ENCODE measurements at regions not wholly inside any gene's neighbourhood (a gene's known extent, or its start where the extent isn't known, plus 50 kb on each side); places are given as distances from the start of the nearest gene placed in this dataset.

DNA sequence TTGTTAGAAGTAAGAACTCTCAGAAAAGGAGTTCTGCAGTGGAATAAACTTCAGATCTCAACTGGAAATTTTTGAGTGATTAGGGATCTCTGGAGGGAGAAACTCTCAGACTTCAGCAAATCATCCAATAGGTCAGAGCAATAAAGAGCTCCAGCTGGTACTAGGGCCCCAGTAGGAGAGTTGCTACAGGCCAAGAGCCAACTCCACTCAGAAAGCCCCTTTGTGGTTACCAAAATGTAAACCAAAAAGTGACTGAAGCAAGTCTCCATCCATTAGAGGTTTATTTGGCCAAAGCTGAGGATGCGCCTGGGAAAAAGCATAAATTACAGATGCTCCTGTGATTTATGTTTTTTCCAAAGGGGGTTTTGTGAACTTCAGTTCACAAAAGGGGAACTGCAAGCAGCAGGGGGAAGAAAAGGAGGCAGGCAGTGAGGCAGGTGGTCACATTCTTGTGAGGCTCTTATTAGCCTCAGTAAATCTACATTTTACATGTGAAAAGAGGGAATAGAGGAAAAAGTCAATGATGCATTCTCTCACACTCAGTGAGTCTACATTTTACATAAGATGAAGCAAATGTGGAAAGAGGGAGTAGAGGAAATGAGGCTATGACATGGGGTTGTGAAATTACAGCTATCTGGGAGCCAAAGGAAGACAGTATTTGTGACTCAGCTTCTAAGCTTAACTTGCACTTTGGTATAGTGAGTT, 92.4 kb upstream of the DAZL start:
- no peak for TF ChIP-seq POLR2AphosphoS5 (IDR thresholded peaks at IDR 0.05; ENCODE audit: low read depth, low read length)
- no peak for TF ChIP-seq TCF7L2 (IDR thresholded peaks at IDR 0.05; ENCODE audit: low read depth, low read length)
- Histone ChIP-seq H3K9me3 (ENCODE audit: control insufficient read depth, insufficient read depth, low read depth, low read length) (no peaks in the 10 kb centered on the region), H3K36me3 (ENCODE audit: control insufficient read depth, insufficient read depth, low read length) (no peaks in the 10 kb centered on the region), H3K27ac (ENCODE audit: low read length) (no peak overlapping the region), H3K4me1 (ENCODE audit: control insufficient read depth, insufficient read depth, low read length) (no peaks in the 10 kb centered on the region), H3K27me3 (ENCODE audit: control insufficient read depth, insufficient read depth, low read length) (no peaks in the 10 kb centered on the region; the same call in 1 of the 2 replicates), H3K4me3 (ENCODE audit: low read depth in 2 of 2, low read length in 2 of 2) (no peak overlapping the region)
- ChIA-PET POLR2A (no interaction called here), CTCF (no interaction called here)
- no peak for ATAC-seq
- intact Hi-C loops (cut with micrococcal nuclease; ENCODE audit: unreplicated experiment) (no loop called here), in situ Hi-C loops (cut with HindIII; ENCODE audit: low pct_unique_long_range_greater_than_20kb, low sequenced_read_pairs) (no loop called here)
- no TSS peak for BruUV-seq (replicated peaks)
- no peak for DNase-seq (ENCODE audit: low read depth, low spot score)

DNA sequence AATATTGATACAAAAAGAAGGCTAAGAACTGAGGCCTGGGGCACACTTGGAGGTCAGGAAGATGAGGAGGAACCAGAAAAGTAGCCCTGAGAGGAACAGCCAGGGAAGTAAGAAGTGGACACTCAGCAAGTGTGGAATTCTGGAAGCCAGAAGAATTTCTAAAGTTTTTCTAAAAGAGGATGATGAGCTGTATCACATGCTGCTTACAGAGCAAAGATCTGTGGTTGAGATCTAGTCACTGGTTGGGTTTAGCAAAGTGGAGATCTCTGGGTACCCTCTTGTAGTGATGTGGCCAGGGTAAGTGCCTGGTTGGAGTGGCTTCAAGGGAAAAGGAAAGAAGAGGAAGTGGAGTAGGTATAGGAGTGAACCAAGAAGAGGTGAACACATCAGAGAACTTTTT, 95.4 kb upstream of the DAZL start:
- TF ChIP-seq SIN3A (IDR thresholded peaks at IDR 0.05; ENCODE audit: borderline replicate concordance, insufficient read depth, low read depth, low read length) (no peak), TCF7L2 (IDR thresholded peaks at IDR 0.05; ENCODE audit: low read depth, low read length) (no peak), POLR2AphosphoS5 (IDR thresholded peaks at IDR 0.05; ENCODE audit: low read depth, low read length) (no peak)
- TF ChIP-seq, protein P1, sequence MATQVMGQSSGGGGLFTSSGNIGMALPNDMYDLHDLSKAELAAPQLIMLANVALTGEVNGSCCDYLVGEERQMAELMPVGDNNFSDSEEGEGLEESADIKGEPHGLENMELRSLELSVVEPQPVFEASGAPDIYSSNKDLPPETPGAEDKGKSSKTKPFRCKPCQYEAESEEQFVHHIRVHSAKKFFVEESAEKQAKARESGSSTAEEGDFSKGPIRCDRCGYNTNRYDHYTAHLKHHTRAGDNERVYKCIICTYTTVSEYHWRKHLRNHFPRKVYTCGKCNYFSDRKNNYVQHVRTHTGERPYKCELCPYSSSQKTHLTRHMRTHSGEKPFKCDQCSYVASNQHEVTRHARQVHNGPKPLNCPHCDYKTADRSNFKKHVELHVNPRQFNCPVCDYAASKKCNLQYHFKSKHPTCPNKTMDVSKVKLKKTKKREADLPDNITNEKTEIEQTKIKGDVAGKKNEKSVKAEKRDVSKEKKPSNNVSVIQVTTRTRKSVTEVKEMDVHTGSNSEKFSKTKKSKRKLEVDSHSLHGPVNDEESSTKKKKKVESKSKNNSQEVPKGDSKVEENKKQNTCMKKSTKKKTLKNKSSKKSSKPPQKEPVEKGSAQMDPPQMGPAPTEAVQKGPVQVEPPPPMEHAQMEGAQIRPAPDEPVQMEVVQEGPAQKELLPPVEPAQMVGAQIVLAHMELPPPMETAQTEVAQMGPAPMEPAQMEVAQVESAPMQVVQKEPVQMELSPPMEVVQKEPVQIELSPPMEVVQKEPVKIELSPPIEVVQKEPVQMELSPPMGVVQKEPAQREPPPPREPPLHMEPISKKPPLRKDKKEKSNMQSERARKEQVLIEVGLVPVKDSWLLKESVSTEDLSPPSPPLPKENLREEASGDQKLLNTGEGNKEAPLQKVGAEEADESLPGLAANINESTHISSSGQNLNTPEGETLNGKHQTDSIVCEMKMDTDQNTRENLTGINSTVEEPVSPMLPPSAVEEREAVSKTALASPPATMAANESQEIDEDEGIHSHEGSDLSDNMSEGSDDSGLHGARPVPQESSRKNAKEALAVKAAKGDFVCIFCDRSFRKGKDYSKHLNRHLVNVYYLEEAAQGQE (IDR thresholded peaks at IDR 0.05; ENCODE audit: insufficient read depth in 1 of 2, low read depth in 2 of 2, low read length in 1 of 2) = no peak
- TF ChIP-seq, protein P2, sequence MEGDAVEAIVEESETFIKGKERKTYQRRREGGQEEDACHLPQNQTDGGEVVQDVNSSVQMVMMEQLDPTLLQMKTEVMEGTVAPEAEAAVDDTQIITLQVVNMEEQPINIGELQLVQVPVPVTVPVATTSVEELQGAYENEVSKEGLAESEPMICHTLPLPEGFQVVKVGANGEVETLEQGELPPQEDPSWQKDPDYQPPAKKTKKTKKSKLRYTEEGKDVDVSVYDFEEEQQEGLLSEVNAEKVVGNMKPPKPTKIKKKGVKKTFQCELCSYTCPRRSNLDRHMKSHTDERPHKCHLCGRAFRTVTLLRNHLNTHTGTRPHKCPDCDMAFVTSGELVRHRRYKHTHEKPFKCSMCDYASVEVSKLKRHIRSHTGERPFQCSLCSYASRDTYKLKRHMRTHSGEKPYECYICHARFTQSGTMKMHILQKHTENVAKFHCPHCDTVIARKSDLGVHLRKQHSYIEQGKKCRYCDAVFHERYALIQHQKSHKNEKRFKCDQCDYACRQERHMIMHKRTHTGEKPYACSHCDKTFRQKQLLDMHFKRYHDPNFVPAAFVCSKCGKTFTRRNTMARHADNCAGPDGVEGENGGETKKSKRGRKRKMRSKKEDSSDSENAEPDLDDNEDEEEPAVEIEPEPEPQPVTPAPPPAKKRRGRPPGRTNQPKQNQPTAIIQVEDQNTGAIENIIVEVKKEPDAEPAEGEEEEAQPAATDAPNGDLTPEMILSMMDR (IDR thresholded peaks at IDR 0.05) = no peak
- H3K36me3 ChIP-seq (ENCODE audit: control insufficient read depth, insufficient read depth, low read length) = no peaks in the 10 kb centered on the region
- BruUV-seq (replicated peaks) = no TSS peak
- in situ Hi-C loops (cut with HindIII; ENCODE audit: low pct_unique_long_range_greater_than_20kb, low sequenced_read_pairs) = no loop called here
- no peak overlapping the region for H3K27ac ChIP-seq (ENCODE audit: low read length)
- POLR2A ChIA-PET = interaction anchor here (0.6 kb wide), 1 partner anchor 322 kb away, joined by 4 read pairs; no protein-coding TSS in a partner anchor
- no peak for DNase-seq (ENCODE audit: low read depth, low spot score)
- CTCF ChIA-PET = no interaction called here
- no peak for ATAC-seq
- intact Hi-C loops (cut with micrococcal nuclease; ENCODE audit: unreplicated experiment) = no loop called here
- H3K27me3 ChIP-seq (ENCODE audit: control insufficient read depth, insufficient read depth, low read length) = no peaks in the 10 kb centered on the region; the same call in 1 of the 2 replicates
- H3K9me3 ChIP-seq (ENCODE audit: control insufficient read depth, insufficient read depth, low read depth, low read length) = no peaks in the 10 kb centered on the region
- H3K4me1 ChIP-seq (ENCODE audit: control insufficient read depth, insufficient read depth, low read length) = no peaks in the 10 kb centered on the region
- no peak overlapping the region for H3K4me3 ChIP-seq (ENCODE audit: low read depth in 2 of 2, low read length in 2 of 2)

DNA sequence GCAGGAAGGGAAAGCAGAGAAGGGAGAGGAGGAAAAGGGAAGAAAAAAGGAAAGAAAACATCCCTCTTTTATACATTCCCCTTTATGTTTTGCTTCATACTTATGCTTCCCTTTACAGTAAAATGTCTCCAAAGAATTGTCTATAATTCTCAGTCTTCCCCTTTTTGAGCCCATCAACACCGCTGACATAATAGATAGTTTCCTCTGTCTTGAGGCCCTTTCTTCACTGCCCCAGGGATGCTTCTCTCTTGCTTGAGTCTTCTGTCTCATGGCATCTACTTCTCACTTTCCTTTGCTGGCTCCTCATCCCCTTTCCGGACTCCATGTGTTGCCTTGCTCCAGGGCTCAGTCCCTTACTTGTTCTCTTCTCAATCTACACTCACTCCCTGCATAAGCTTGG, 99.7 kb upstream of the DAZL start:
- no peak for DNase-seq (ENCODE audit: low read depth, low spot score)
- CTCF ChIA-PET = no interaction called here
- BruUV-seq (replicated peaks) = no TSS peak
- Histone ChIP-seq H3K27ac (ENCODE audit: low read length) (no peak overlapping the region), H3K9me3 (ENCODE audit: control insufficient read depth, insufficient read depth, low read depth, low read length) (no peaks in the 10 kb centered on the region), H3K36me3 (ENCODE audit: control insufficient read depth, insufficient read depth, low read length) (no peaks in the 10 kb centered on the region), H3K4me3 (ENCODE audit: low read depth in 2 of 2, low read length in 2 of 2) (no peak overlapping the region), H3K27me3 (ENCODE audit: control insufficient read depth, insufficient read depth, low read length) (no peaks in the 10 kb centered on the region; the same call in 1 of the 2 replicates), H3K4me1 (ENCODE audit: control insufficient read depth, insufficient read depth, low read length) (no peaks in the 10 kb centered on the region)
- intact Hi-C loops (cut with micrococcal nuclease; ENCODE audit: unreplicated experiment) = no loop called here
- in situ Hi-C loops (cut with HindIII; ENCODE audit: low pct_unique_long_range_greater_than_20kb, low sequenced_read_pairs) = no loop called here
- POLR2A ChIA-PET = no interaction called here
- TF ChIP-seq SIN3A (IDR thresholded peaks at IDR 0.05; ENCODE audit: borderline replicate concordance, insufficient read depth, low read depth, low read length) = no peak
- no peak for ATAC-seq

Data from Panc1 (cell line).